ENCODE measurements at regions not wholly inside any gene's neighbourhood (a gene's known extent, or its start where the extent isn't known, plus 50 kb on each side); places are given as distances from the start of the nearest gene placed in this dataset.

DNA sequence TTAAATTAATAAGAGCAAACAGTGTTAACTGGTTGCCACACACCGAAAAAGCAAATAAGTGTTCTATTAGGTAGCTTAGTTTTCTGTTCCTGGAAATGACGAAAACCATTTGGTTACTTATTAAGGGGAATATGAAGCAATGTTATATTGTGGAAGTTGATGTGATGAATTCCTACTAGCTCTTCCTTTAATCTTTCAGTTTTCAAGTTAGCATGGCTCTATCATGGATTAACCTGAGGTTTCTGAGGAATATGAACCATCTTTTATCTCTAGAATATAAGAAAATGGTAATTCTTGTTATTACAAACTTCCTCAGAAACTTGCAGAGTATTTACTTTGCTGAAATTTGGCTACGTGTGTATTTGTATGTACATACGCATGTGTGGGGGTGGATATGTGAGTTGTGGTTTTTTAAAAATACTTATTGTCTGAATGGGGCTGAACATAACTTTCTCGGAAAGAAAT is 245.7 kb downstream of the KCNC2 start:
- TF ChIP-seq, protein P1, sequence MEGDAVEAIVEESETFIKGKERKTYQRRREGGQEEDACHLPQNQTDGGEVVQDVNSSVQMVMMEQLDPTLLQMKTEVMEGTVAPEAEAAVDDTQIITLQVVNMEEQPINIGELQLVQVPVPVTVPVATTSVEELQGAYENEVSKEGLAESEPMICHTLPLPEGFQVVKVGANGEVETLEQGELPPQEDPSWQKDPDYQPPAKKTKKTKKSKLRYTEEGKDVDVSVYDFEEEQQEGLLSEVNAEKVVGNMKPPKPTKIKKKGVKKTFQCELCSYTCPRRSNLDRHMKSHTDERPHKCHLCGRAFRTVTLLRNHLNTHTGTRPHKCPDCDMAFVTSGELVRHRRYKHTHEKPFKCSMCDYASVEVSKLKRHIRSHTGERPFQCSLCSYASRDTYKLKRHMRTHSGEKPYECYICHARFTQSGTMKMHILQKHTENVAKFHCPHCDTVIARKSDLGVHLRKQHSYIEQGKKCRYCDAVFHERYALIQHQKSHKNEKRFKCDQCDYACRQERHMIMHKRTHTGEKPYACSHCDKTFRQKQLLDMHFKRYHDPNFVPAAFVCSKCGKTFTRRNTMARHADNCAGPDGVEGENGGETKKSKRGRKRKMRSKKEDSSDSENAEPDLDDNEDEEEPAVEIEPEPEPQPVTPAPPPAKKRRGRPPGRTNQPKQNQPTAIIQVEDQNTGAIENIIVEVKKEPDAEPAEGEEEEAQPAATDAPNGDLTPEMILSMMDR (IDR thresholded peaks at IDR 0.05; ENCODE audit: borderline replicate concordance, extremely low read depth, low read length, poor library complexity, severe bottlenecking) = no peak
- TF ChIP-seq EZH2 (IDR thresholded peaks at IDR 0.05; ENCODE audit: borderline replicate concordance, low read depth, low read length, severe bottlenecking) = no peak

Data from DND-41 (cell line).